ENCODE measurements at regions not wholly inside any gene's neighbourhood (a gene's known extent, or its start where the extent isn't known, plus 50 kb on each side); places are given as distances from the start of the nearest gene placed in this dataset.

DNA sequence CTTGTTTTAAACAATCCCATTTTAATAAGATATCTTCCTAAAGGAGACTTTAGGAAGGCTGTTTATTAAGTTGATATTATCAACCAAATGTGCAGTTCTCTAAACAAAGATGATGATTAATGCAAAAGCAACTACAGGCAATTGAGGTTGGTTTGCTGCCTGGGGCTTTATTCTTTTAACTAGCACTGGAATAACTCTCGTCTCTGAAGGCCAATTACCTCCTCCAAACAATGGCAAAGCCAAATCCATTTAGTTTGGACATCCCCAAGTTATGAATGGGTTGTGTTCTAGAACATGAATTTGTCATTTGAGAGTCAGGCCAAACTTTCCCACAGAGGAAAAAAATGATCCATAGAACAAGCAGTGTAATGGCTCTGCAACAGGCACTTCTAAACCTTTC lies 114.1 kb downstream of the SLC16A9 start:
- DNase-seq = no peak

DNA sequence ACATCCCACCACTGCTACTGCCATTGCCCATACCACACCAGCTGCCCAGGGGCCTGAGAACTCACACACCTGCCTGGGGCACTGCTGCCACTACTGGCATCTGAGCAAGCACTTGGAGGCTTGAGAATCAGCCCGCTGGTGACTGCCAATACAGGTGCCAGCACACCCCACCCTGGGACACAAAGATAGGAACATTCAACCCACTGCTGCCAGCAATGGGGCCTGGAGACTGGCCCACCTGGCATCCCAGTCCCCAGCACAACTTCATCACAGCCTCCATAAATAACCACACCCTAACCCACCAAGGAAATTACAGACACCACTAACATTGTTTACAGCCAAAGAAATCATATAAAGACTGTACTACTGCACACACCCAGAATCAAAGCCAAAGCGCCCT lies 115.9 kb downstream of the SLC16A9 start:
- DNase-seq = no peak

DNA sequence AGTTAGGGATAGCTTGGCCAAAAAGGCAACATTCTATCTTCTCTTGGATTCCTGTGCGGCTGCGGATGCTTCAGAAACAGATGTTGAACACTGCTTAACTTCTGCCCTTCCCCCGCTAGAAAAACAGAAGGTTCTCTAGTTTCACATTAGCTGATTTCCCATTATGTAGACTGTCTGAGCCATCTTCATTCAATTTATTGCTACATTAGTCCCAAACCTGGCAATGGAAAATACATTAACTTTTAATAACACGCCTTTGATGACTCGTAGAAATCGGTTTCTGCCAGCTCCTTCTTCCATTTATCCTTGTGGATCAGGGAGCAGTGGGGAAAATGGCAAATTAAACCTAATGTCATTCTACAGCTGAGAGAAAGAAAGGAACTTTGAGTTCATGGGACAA lies 119.9 kb downstream of the SLC16A9 start:
- DNase-seq = no peak

DNA sequence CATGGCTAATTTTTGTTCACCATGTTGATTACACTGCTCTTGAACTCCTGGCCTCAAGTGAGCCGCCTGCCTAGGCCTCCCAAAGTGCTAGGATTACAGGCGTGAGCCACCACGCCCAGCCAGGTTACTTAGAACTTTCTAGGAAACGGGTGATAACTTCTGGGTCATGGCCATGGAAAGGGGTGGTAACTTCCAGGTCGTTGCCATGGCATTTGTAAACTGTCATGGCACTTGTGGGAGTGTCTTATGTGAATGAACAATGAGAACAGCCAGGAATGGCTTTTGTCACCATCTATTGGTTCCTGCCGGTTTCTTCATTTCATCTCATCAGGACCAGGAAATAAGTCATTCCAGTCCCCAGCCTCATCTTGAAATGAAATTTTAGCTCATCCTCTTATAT lies 120.9 kb downstream of the SLC16A9 start:
- DNase-seq = no peak

DNA sequence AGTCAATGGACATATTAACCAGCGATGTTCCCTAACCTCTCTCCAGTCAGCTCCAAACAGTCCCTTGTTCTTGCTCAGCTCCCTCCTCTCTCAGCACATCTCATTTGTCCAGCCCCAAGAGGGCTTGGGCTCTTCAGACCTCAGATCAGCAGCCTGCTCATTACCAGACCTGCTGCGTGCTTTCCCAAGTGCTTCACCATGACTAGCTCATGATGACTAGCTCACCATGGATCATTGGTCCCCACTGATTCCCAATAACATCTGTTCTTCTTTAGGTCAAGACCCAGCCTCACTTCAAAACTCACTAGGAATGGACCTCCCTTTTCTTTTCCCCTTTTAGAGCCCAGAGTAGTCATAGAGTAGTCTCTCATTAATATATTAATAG lies 121.9 kb downstream of the SLC16A9 start:
- DNase-seq = no peak

DNA sequence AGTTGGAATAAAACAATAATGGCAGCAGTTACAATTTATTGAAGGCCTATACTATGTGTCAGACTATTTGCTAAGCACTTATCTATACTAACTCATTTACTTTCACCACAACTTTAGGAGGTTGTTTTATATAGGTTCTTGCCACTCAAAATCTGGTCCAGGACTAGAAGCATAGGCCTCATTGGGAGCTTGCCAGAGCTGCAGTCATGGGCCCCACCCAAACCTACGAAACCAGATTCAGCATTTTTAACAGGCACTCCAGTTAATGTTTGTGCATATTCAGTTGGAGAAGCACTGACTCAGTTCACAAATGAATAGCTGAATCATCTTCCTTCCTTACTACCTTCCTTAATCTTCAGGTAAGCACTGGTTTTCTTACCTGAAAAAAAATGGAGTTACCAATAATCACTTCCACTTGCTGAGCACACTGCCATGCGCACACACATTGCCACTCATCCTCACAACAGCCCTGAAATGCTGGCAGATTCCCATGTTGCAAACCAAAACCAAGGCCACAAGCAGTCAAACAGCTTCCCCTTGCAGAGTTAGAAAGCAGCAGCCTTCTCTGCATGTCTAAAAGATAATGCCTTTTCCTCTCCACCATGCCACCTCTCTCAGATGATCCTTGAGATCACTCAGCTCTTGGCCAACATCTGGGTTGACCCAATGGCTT lies 122.4 kb downstream of the SLC16A9 start:
- DNase-seq = no peak

DNA sequence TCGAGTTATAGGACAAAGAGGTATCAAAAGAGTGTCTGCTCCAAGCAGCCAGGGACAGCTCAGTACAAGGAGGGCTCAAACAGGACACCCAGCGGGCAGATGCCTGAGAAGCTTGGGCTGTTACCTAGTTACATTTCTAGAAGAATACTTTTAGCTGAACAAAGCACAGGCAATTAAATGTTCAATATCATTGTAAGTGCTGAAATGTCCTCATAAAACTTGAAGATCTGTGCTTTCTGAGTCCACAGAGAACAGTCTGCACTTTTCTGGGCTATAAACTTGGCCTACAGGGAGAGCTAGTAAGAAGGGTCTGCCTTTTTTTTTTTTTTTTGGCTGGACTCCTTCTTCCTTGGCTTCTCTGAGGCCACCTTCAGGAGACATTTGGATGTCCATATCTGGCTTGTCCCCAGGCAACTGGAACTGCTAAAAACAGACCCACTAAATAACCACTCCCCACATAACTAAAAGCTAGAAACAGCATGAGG lies 123.2 kb downstream of the SLC16A9 start:
- peak; percentile 3 for DNase-seq

DNA sequence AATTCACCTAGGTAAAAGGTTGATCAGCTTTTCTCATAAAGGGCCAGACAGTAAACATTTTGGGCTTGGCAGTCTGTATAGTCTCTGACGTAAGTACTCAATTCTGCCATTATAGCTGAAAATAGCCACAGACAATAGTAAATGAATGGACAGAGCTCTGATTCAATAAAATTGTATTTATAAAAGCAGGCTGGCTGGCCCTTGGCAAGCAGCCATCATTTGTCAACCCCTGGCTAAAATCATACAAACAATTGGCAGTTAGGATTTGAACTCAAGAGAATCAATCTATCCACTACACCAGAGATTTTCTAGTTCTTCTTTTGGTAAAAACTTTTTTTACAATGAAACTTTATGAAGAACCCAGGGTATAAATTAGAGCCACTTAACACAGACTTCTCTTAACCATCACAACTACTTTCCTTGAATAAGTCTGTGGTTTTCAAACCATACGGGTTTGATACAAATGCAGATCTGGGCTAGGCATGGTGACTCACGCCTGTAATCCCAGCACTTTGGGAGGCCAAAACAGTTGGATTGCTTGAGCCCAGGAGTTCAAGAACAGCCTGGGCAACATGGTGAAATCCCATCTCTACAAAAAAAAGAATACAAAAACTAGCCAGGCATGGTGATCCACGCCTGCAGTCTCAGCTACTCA lies 124.5 kb downstream of the SLC16A9 start:
- no peak for DNase-seq

DNA sequence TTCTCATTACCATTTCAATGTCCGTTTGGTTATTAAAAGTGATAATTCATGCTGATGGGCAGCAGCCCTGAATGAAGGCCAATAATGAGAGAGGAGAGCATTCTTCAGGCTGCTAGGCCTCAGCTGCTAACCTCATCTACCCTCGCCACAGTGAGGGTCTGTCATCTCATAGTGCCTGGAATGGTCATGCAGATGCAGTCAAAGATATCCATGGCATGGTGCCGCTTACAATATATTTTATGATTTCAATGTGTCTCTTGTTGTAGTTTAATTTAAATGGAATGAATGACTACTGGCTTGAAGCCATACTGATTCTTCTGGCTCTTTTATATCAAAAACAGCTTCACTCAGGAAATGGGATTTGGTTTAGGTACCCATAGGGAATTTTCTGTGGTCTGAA lies 126.9 kb downstream of the SLC16A9 start:
- no peak for DNase-seq

DNA sequence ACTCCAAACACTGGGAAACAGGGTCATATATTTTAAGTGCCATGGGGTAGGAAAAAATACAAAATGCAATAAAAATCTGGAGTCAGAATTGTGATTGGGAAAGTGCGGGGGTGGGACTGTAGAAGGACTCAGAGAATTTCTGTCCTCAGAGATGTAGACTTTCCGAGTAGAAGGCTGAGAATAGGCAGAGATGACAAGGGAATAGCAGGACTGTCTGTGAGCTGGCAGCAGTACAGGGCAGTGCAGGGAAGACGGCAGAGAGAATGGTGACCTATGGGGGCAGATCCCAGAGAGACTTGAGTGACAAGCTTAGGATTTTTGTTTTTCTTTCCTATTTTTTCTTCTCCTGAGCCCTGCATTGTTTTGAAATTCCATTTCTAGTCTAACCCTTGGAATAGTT lies 127.6 kb downstream of the SLC16A9 start:
- no peak for DNase-seq

DNA sequence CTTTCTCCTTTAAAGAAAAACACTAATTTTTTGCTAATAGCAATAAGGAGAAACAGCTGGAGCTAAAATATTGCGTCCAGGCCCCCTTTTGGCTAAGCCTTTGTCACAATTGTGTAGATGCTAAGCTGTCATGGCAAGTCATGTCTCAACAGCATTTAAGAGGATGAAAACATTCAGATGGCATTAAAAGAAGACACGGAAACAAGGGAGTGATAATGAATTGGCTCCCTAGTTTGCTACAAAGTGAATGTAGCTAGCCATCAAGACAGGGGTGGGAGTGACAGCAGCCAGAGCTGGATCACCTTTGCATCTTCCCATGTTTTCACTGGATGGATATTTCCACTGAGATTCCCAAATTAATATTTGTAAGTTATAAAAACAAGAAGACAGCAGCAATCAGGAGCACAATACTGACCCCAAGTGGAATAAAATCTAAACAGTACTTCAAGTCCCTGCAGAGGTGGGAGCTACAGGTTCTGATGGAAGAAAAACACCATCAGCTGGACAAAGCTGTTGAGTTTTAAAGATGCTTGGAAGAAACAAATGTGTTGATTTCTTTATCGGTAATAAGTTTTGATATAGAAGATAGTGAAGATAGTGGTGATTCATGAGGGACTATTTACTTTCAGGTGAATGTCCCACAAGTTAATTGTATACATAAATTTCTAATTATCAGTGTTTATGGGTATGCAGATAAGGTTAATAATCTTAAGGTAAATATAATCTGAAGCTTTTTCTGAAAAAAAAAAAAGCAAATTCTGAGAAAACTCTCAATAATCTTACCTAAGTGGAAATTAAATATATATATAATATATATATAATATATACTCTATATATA lies 129.4 kb downstream of the SLC16A9 start:
- no peak for DNase-seq

DNA sequence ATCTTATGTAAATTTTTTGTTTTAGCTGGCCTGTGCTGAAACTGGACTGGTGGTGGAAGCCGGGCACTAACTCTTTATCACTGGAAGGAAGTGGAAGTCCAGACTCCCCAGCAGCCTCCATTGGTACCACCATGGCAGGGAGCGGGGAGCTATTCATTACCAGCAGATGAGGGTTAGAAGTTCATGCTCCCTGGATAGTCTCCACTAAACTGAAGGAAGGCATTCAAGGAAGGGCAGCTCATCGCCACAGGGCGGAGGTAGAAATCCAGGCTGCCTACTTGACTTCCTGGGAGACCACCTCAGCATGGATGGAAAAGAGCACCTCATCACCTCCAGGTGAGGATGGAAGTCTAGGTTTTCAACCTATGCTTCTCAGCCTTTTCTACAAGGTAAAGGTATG lies 130.9 kb downstream of the SLC16A9 start:
- DNase-seq = no peak

DNA sequence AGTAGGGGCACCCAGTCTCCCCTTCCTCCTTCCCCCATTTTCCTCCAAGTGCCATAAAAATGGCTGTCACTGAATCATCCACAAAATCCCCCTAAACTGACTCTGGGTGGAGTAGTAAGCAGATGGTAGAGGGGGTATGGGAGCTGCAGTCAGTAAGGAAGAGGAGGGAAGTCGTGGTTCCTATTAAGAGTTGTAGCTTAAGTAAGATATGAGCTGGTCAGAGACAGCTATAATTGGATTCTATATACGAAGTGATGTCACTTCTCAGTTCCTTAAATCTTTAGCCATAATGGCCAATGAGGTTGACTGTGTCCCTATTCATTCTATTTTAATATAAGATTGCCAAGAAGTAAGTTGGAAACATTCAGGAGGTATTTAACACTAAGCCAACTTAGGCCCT lies 131.7 kb downstream of the SLC16A9 start:
- DNase-seq = no peak

DNA sequence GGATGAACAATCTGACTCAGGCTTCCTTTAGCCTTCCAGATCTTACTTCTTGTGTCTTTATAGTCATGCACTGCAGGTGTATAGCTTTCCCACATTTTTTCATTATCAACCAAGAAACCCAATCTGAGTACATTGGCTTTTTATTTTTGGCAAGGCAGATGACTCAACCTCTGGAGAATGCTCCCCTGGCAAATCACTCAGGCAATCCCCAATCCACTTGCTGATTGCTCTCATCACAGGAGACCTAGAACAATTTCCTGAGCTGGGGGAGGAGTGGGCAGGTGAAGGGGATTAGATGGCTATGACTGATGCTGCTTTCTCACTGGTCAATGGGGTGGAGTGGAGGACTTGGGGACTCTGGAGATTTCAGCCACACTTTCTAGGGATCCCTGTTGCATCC lies 134.4 kb downstream of the SLC16A9 start:
- DNase-seq = no peak

DNA sequence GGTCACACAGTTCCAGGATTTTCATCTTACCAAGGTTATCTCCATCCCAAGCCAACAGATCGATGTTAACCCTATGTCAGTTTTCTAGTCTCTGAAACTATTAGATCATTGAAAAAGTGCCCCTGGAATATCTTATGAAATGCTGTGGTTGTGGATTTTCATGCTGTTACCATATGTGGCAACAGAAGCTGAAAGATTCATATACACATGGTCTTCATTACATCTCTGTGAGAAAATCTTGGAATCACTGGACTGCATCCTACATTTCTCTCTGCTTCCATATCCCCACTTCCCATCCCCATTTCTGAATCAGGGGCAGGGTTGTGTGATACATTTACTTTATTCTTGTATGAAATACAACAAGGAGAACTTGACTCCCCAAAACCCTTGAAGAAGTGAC lies 146.1 kb downstream of the SLC16A9 start:
- DNase-seq = no peak

DNA sequence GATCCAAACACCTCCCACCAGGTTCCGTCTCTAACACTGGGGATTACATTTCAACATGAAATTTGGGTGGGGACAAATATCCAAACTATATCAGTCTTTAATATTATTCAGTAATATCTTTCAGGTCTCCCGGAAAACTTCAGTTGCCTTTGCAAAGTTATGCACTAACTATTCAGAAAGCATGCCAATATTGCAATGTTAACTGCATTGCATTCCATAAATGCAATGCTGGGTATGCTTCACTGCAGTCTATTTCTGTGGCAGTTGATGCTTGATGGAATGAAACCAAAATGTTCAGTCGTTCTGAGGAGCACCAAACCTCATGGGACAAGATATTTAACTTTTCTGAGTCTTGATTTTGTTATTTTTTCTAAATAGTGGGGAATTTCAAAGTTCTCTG lies 147.5 kb downstream of the SLC16A9 start:
- DNase-seq = no peak

DNA sequence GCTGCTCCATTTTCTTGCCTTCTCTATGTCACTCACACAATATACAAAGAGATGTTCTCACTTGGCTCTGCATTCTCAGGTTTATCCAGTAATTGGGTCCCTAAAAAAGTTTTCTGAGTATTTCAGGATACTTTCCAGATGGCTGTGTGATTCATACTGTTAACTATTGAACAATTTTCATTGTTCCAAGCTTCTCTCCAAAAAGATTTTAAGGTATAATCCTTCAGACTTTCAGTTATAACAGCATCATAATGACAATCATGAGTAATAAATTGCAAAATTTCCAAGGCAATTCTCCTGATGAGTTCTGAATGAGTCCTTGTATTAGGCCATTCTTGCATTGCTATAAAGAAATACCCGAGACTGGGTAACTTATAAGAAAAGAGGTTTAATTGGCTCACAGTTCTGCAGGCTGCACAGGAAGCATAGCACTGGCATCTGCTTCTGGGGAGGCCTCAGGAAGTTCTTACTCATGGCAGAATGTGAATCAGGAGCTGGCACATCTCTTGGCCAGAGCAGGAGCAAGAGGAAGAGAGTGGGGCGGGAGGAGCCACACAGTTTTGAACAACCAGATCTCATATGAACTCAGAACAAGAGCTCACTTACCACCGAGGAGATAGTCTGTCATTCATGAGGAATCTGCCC lies 148.1 kb downstream of the SLC16A9 start:
- no peak for DNase-seq

DNA sequence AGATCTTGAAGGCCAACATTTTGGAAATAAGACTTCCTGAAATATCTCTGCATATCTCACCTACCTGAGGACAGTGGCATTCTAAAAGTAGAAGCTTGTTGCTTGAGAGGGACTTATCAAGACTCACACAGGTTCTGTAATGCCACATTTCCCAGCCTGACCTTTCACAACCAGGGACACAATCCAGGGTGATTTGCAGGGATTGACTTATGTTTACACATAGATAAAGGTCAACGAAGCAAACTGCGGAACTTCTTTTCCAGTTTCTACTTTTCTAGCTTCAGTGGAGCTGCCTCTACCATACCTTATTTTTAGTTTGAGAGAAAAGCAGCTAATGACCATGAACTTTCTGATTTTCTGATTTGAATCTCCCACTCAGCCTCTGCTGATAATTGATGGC lies 148.7 kb downstream of the SLC16A9 start:
- no peak for DNase-seq

DNA sequence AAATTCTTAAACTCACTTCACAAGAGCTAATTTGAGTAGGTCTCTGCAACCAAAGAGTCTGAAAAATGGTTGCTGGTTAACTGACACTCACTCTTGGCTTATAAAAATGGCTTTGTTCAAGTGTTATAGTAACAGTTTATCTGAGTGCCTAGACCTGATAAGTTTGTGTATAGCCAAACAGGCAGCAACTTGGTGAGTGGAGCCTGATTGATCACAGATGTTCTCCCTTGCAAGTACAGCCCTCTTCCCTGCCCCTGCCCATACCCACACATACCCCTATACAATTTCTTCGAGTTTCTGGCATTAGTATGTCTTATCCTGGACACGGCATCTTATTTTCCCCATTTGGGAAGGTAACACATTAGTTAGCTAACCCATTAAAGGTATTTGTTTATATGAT lies 149.5 kb downstream of the SLC16A9 start:
- no peak for DNase-seq

DNA sequence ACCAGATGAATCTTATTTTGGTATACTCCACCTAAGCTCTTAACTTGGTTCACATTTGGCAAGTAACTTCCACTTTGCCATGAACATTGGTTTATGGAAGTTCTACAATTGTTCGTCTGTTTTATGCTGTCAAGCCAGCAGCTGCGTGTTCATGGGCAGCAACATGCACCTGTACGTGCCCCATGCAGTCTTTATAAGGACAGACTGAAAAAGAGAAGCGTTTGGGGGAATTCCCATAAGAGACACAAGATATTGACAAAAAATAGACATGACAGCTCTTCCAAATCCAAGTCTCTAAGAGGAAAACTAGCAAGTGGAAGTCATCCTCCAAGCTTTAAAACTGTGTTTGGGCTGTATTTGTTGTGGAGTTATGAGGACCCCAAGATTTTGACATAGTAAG lies 151.6 kb downstream of the SLC16A9 start:
- DNase-seq = no peak

DNA sequence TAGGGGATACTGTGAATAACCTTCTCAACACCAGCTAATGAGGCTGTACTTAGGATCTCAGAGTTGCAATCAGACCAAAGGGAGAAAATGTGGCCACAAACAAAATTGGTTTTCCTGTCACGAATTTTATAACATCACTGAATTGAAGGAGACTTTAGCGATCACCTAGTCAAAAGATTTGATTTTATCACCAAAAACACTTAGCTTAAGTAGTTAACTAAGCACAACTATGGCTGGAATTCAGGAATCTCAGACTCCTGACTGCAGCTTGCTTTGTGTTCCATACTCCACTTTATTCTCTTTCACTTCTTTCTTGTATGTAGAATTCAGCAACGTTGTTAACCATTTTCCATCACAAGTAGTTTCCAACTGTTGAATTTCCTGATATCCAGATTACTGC lies 152.0 kb downstream of the SLC16A9 start:
- DNase-seq = no peak

DNA sequence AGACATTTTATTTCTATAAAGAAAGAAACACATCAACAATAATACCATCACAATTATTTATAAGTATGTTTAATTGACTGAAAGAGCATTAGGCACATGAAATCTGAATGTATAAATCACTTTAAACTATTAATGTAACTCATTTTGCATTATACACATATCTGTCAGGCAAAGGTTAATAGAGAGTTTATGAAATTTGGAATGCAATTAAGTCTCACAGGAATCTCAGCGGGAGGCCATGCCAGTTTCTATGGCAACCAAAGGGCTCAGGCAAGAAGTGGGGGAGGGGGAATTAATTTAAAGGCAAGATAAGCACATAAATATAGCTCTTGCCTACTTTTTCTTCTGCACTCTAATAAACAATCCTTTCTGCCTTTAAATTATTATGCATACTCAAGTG lies 152.6 kb downstream of the SLC16A9 start:
- no peak for DNase-seq

DNA sequence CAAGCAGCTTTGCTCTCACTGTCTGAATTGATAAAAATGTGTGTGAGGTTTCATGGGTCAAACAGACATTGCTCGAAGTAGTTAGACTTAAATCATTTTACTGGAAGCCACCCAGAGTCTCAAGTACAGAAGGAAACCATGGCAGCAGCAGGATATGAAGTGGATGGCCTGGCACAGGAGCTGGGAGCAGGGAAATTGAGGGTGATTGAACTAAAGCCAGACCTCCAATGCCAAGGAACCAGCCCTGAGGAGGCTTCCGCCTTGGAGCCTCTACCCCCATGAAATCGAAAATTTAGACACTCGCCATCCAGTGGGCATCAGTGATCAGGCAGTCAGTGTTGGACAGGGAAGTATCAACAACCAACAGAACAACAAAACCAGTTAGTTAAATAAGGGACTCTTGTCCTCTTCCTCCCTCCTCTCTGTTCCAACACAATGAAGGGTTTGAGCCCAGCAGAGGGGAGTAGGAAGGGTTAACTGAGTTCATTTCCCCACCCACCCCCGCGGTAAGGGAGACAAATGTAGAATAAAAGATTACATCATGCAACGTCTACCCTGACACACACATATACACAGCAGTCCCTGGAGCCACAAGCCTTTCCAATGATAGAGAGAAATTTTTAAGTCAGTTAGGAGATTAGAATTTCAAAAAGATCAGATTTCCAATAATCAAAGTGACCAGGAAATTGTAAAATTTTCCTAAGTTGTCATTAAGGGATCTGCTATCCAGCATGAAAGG lies 156.3 kb downstream of the SLC16A9 start:
- DNase-seq = no peak
